ENCODE measurements at regions not wholly inside any gene's neighbourhood (a gene's known extent, or its start where the extent isn't known, plus 50 kb on each side); places are given as distances from the start of the nearest gene placed in this dataset.

DNA sequence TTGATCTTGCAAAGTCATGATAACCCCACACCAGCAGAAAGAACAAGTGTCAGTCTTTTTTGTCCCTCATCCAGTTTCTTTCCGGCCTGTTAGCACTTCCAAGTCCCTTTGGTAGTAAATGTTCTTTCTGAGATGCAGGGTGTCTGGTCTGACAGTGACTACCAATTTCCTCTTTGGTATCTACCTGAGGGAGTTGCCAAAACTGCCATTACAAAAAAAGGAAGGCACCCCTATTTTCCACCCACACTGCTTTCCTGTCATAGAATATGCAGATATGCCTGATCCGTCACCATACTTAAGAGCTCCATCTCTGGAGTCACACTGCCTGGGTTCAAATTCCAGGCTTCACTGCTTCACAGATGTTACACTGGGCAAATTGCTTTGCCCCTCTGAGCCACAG, 72.4 kb downstream of the ZNF281 start:
- TF ChIP-seq POLR2A (IDR thresholded peaks at IDR 0.05): no peak
- no peak for TF ChIP-seq CTCF (IDR thresholded peaks at IDR 0.05)
- Histone ChIP-seq H3K9me3 (no peaks in the 10 kb centered on the region), H3K27ac (no peak overlapping the region), H3K4me1 (no peaks in the 10 kb centered on the region), H3K4me3 (no peak overlapping the region), H3K27me3 (no peaks in the 10 kb centered on the region), H3K36me3 (no peaks in the 10 kb centered on the region)
- DNase-seq: no peak

- no peak for TF ChIP-seq POLR2A (IDR thresholded peaks at IDR 0.05)
- no peak for TF ChIP-seq CTCF (IDR thresholded peaks at IDR 0.05)
- H3K27ac ChIP-seq: no peak overlapping the region
- H3K4me1 ChIP-seq: no peaks in the 10 kb centered on the region
- no peaks in the 10 kb centered on the region for H3K9me3 ChIP-seq
- no peaks in the 10 kb centered on the region for H3K36me3 ChIP-seq
- no peaks in the 10 kb centered on the region for H3K27me3 ChIP-seq
- H3K4me3 ChIP-seq: no peak overlapping the region
- DNase-seq: no peak
These were observed 72.9 kb downstream of the ZNF281 start for GRCh38 chr1:200336901-200337391.

DNA sequence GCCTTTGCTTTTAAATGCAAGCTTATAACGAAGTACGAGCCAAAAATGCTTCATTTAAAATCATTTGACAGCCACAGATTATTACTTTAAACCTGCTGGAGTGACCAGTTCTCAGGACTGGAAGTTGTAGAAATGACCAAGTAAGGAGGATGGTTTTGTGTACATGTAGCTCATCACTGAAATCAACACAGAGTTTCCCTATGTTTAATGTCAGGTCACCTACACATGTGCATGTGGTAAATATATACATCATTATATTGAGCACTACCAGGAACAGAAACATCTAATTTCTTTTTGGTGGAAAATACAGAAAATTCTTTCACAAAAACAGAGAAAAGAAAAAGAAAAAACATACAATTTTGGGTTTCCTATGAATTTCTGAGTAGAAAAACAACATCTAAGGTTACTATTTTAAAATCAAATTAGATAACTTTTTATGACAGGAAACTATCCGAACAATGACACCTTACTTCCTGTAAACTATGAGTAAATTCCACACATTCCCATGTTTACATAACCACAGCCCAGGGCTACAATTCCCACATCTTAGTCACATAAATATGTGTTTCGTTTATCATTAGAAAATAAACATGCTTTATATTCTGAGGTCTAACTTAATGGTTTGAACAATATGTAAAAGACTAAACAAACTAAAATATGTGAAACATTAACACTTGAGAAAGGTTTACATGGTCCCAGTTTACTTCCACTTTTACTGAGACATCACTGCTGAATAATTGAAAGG, 73.6 kb downstream of the ZNF281 start:
- Histone ChIP-seq H3K4me3 (no peak overlapping the region), H3K4me1 (no peaks in the 10 kb centered on the region), H3K27me3 (no peaks in the 10 kb centered on the region), H3K9me3 (no peaks in the 10 kb centered on the region), H3K27ac (no peak overlapping the region), H3K36me3 (no peaks in the 10 kb centered on the region)
- TF ChIP-seq CTCF (IDR thresholded peaks at IDR 0.05) (no peak), POLR2A (IDR thresholded peaks at IDR 0.05) (no peak)
- no peak for DNase-seq

DNA sequence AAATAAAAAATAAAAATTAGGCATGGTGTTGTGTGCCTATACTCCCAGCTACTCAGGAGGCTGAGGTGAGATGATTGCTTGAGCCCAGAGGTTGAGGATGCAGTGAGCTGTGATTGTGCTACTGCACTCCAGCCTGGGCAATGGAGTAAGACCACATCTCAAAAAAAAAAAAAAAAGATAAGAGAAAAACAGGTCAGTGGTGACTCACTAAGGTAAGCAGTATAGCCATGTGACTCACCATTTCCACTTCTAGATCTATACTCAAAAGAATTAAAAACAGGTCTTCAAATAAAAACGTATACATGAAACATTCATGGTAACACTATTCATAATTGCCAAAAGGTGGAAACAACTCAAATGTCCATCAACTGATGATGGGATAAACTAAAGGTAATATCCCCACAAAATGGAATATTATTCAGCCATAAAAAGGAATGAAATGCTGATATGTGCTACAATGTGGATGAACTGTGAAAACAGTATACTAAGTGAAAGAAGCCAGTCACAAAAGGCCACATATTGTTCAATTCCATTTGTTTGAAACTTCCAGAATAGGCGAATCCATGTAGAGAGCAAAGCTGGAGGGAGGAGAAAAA, 75.1 kb downstream of the ZNF281 start:
- TF ChIP-seq CTCF (IDR thresholded peaks at IDR 0.05) (no peak), POLR2A (IDR thresholded peaks at IDR 0.05) (no peak)
- Histone ChIP-seq H3K27me3 (no peaks in the 10 kb centered on the region), H3K4me3 (no peak overlapping the region), H3K27ac (no peak overlapping the region), H3K9me3 (no peaks in the 10 kb centered on the region), H3K4me1 (no peaks in the 10 kb centered on the region), H3K36me3 (no peaks in the 10 kb centered on the region)
- DNase-seq: no peak

DNA sequence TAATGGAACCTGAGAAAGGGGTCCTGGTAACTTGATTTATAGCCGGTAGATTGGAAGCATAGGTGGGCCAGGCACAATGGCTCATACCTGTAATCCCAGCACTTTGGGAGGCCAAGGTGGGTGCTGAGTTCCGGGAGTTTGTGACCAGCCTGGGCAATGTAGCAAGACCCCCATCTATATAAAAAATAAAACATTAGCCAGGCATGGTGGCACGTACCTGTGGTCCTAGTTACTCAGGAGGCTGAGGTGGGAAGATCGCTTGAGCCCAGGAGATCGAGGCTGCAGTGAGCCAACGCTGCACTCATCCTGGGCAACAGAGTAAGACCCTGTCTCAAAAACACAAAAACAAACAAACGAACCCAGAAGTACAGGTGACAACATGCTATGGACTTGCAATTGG, 76.5 kb downstream of the ZNF281 start:
- no peak for DNase-seq
- H3K4me3 ChIP-seq: no peak overlapping the region
- H3K27ac ChIP-seq: no peak overlapping the region
- TF ChIP-seq POLR2A (IDR thresholded peaks at IDR 0.05): no peak
- TF ChIP-seq CTCF (IDR thresholded peaks at IDR 0.05): no peak
- H3K4me1 ChIP-seq: no peaks in the 10 kb centered on the region
- H3K9me3 ChIP-seq: no peaks in the 10 kb centered on the region
- H3K36me3 ChIP-seq: no peaks in the 10 kb centered on the region
- no peaks in the 10 kb centered on the region for H3K27me3 ChIP-seq

All from Peyer's patch (tissue), 4 donors.